Islet precursor cell (in vitro differentiated cells): ENCODE measurements at regions not wholly inside any gene's neighbourhood (a gene's known extent, or its start where the extent isn't known, plus 50 kb on each side); places are given as distances from the start of the nearest gene placed in this dataset.

Source experiments
- DNase-seq: peaks from one replicate; pipeline ENCODE4 v3.0.0-alpha.2; 2018

DNA sequence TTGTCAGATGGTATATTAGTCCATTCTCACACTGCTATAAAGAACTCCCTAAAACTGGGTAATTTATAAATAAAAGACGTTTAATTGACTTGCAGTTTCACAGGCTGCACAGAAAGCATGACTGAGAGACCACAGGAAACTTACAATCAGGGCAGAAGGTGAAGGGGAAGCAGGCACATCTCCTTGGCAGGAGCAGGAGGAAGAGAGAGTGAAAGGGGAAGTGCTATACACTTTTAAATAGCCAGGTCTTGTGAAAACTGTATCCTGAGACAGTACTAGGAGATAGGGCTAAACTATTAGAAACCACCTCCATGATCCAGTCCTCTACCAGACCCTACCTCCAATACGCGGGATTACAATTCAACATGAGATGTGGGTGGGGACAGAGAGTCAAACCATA lies 193.9 kb upstream of the KCNG1 start:
- DNase-seq, result no peak

DNA sequence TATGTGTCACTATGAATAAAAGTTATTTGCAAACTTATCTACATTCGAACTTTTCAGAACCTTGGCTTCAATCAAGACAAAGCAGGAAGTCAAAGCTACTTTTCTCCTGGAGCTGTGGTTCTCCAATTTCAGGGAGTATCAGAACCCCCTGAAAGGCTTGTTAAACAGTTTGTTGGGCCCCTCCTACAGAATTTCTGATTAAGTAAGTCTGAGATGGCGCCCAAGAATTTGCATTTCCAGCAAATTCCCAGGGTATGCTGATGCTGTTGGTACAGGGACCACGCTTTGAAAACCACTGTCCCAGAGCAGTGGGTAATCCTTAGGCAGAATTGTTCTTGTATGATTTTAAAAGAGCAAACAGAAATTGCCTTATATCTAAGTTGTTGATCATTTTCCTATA lies 189.9 kb upstream of the KCNG1 start:
- DNase-seq, result no peak

DNA sequence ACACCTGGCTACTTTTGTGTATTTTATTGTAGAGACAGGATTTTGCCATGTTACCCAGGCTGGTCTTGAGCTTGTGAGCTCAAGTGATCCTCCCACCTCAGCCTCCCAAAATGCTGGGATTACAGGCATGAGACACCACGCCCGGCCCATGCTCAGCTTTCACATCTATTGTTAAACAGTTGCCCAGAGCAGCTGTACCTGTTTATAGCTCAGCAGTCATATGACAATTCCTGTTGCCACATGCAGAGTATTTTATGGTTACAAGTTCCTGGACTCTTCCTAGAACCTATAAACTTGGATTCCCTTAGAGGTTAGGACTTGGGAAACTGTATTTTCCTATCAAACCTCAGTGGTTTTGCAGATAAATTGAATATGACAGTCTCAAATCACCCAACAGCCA lies 188.3 kb upstream of the KCNG1 start:
- DNase-seq, result peak; percentile 42

GRCh38 chr20:51210084-51210483 lies 187.2 kb upstream of the KCNG1 start:
- no peak for DNase-seq

DNA sequence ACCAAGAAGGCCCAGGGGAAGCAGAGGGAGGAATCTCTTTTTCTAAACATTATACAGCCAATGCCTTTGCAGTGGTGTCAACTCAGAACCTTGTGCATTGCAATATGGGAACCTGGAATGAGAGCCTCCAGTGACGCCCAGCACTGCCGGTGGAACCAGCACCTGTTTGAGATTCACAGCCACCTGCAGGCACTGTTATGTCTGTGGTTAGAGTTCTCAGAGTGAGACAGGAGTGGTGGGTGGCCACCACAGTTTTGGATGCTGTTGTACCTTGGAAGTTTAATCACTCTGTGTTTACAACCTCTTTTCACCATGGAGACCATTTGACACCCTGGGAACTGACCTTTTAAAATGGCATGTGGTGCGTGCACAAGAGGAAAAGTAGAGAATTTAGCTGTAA lies 185.3 kb upstream of the KCNG1 start:
- DNase-seq, result peak; percentile 45

DNA sequence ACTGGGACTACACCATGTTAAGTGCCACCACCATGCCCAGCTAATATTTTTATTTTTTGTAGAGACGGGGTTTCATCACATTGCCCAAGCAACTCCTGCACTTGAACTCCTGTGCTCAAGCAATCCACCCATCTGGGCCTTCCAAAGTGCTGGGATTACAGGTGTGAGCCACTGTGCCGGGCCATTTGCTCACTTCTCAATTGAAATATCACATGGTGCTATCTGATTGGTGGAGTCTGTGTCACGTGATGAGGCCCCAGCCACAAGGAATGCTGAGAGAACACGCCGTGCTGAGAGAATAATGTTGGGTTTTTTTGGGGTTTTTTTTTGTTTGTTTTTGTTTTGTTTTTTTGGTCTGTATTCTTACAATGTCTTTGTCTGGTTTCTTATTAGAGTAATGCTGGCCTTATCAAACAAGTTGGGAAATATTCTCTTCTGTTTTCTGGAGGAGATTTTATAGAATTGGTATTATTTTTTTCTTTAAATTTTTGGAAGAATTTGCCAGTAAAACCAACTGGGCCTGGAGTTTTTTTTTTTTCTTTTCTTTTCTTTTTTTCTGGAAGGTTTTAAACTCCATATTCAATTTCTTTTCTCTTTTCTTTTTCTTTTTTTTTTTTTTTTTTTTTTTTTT lies 183.2 kb upstream of the KCNG1 start:
- DNase-seq, result peak; percentile 11

- DNase-seq, result peak; percentile 6
Observed at GRCh38 chr20:51204794-51205193, 181.9 kb upstream of the KCNG1 start.

DNA sequence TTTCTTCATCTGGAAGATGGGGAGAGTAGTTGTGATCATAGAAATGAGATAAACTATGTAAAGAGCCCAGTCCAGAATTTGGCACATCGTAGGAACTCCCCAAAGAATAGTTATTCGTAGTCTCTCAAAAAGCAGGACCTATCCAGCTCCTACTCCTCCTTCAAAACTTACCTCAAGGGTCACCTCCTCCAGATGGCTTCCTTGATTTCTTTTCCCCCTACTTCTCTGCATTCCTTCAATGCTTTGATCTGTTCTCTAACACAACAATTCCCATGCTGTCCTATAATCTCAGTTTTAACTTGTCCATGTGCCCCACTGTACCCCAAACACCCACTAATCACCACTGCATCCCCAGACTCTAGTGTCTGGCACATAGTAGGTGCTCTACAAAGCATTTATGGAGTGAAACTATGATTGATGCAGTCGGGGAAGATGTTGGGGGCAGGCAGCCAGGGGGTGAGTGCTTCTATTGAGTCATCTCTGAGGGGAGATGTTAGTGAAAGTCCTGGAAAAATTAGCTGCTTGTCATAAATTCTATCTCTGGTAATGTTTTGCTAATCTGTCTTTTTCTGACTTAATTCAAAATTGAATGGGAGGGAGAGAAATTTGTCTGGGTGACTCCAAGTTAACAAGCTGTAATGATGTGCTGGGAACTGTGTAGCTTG lies 181.3 kb upstream of the KCNG1 start:
- DNase-seq, result no peak

- peak; percentile 9 for DNase-seq
Observed at GRCh38 chr20:51202304-51202703, 179.4 kb upstream of the KCNG1 start.

GRCh38 chr20:51199920-51200319 lies 177.0 kb upstream of the KCNG1 start:
- DNase-seq, result peak; percentile 58

GRCh38 chr20:51198876-51199523 lies 176.1 kb upstream of the KCNG1 start:
- peak; percentile 44 for DNase-seq

GRCh38 chr20:51198238-51198637 lies 175.3 kb upstream of the KCNG1 start:
- DNase-seq, result peak; percentile 37

GRCh38 chr20:51196991-51197651 lies 174.2 kb upstream of the KCNG1 start:
- DNase-seq, result peak; percentile 27

- peak; percentile 22 for DNase-seq
Observed at GRCh38 chr20:51195990-51196389, 173.1 kb upstream of the KCNG1 start.

GRCh38 chr20:51195419-51195901 lies 172.6 kb upstream of the KCNG1 start:
- DNase-seq, result peak; percentile 40

- DNase-seq, result peak; percentile 46
Observed at GRCh38 chr20:51193066-51193772, 170.3 kb upstream of the KCNG1 start.

GRCh38 chr20:51190783-51191180 lies 167.9 kb upstream of the KCNG1 start:
- DNase-seq, result peak; percentile 54

DNA sequence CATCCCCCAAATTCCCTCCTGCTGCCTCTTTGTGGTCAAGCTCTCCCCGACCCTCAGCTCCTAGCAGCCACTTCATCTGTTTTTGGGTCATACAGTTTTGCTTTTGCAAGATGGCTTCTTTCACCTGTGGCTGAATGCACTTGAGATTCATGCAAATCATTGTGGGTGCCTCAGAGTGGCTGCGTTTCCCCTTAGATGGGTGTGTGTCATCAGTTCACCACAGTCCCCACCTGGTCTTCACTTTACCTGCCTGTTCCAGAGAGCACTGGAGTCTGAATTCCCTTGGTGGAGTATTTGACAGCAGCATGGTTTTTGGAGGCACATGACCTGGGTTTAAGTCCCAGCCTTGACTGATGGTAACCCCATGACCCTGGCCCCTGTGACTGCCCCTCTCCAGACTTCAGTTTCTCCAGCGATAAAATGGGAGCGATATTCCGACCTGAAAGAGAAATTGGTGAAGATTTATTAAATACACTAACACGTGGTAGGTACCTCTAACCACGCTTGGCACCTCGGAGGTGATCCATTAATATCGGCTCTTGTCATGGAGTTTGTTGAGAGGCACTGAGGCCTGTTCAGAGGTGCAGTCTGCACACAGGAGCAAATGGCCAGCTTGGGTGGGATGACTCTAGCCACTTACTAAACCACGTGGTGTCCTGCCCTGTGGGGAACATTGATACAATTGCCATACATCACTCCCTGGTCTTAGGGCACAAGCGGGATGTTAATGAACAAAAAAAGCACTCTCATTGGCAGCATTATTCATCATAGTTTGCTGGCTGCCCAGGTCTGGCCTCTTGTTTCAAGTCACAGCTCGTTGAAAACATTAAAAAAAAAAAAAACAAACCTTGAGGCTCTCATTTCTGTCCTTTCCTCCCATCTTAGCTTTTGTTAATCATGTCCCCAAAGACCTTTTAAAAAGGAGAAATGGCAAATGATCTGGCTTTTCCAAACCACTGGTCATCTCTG lies 167.2 kb upstream of the KCNG1 start:
- peak; percentile 37 for DNase-seq

GRCh38 chr20:51188941-51189340 lies 166.0 kb upstream of the KCNG1 start:
- DNase-seq, result no peak

- peak; percentile 26 for DNase-seq
Observed at GRCh38 chr20:51187261-51187660, 164.4 kb upstream of the KCNG1 start.

GRCh38 chr20:51185861-51186260 lies 163.0 kb upstream of the KCNG1 start:
- DNase-seq, result peak; percentile 53

DNA sequence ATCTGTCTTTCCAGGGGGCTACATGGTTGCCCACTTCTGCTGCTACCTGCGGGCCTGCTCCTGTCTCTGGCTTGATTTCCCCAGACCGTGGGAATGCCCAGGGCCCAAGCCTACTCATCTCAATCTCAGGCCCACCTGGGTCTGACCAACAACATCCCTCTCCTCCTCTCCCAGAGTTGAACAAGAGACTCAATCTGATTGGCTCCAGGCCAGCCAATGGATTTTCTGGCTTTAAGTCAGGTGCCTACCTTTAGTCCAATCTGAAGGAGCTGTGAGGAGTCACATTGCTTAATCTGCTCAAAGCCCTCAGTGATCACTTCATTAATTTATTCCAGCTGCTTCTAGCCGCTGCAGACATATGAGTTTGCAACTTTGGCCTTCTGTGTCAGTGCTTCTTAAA lies 162.4 kb upstream of the KCNG1 start:
- peak; percentile 42 for DNase-seq
